WTC11 (cell line): ENCODE measurements at regions not wholly inside any gene's neighbourhood (a gene's known extent, or its start where the extent isn't known, plus 50 kb on each side); places are given as distances from the start of the nearest gene placed in this dataset.

Experiments used
- ATAC-seq: fragments of 200-7000 bp; cut with Tn5 transposase; 2 replicates; pipeline ENCODE4 v1.10.0; 2021; ENCODE audit warnings: mild to moderate bottlenecking, moderate library complexity
- CTCF ChIA-PET: fragments of 300-600 bp; sonication (Branson Sonifier 250); formaldehyde crosslinking; loops from one replicate; lab custom pipeline; 2021; ENCODE audit warnings: antibody characterized with exemption; lab: Charles Lee
- POLR2A ChIA-PET: fragments of 350-600 bp; sonication (Branson Sonifier 250); formaldehyde crosslinking; loops from one replicate; lab custom pipeline; 2021; ENCODE audit warnings: antibody characterized with exemption; lab: Charles Lee
- DNase-seq: peaks from one replicate; pipeline ENCODE4 v3.0.0; 2021; ENCODE audit warnings: low spot score
- H3K27ac Mint-ChIP-seq: 2 replicates; pipeline ENCODE4 v1.8.0; 2021; ENCODE audit warnings: mixed read lengths
- H3K27me3 Mint-ChIP-seq: 2 replicates; pipeline ENCODE4 v1.8.0; 2021; ENCODE audit warnings: low read depth, mild to moderate bottlenecking, moderate library complexity, mixed read lengths
- H3K36me3 Mint-ChIP-seq: 2 replicates; pipeline ENCODE4 v1.8.0; 2021; ENCODE audit warnings: mixed read lengths
- H3K4me1 Mint-ChIP-seq: 2 replicates; pipeline ENCODE4 v1.8.0; 2022; ENCODE audit warnings: mixed read lengths
- H3K4me3 Mint-ChIP-seq: 2 replicates; pipeline ENCODE4 v1.8.0; 2021; ENCODE audit warnings: mild to moderate bottlenecking, moderate library complexity, mixed read lengths
- H3K9me3 Mint-ChIP-seq: 2 replicates; pipeline ENCODE4 v1.8.0; 2021; ENCODE audit warnings: mixed read lengths
- ATF2 ChIP-seq: sonication (generic); formaldehyde crosslinking; IDR thresholded peaks from 2 replicates; pipeline ENCODE4 v1.8.1; 2022; ENCODE audit warnings: low read depth, missing genetic modification reagents, borderline replicate concordance
- CTCF ChIP-seq: fragments of 200-600 bp; IDR thresholded peaks from 2 replicates; pipeline ENCODE4 v1.8.0; 2022; ENCODE audit warnings: antibody characterized with exemption
- ETV6 ChIP-seq: sonication (generic); formaldehyde crosslinking; IDR thresholded peaks from 2 replicates; pipeline ENCODE4 v1.8.1; 2022; ENCODE audit warnings: mild to moderate bottlenecking, missing genetic modification reagents
- FOXJ3 ChIP-seq: sonication (generic); formaldehyde crosslinking; IDR thresholded peaks from 2 replicates; pipeline ENCODE4 v1.9.0; 2021; ENCODE audit warnings: missing genetic modification reagents, mild to moderate bottlenecking, borderline replicate concordance
- GTF2I ChIP-seq: fragments of 250-450 bp; sonication (Bioruptor Pico); conservative IDR thresholded peaks from 2 replicates; pipeline ENCODE4 v1.4.0; 2021; ENCODE audit warnings: mild to moderate bottlenecking
- KAT7 ChIP-seq: sonication (generic); formaldehyde crosslinking; IDR thresholded peaks from 2 replicates; pipeline ENCODE4 v1.8.1; 2023; ENCODE audit warnings: missing genetic modification reagents, mild to moderate bottlenecking, borderline replicate concordance
- MXD4 ChIP-seq: fragments of 250-450 bp; sonication (Bioruptor Pico); IDR thresholded peaks from 2 replicates; pipeline ENCODE4 v1.8.0; 2021; ENCODE audit warnings: mild to moderate bottlenecking, moderate library complexity, borderline replicate concordance
- NFATC4 ChIP-seq: fragments of 250-450 bp; sonication (Bioruptor Pico); IDR thresholded peaks from 2 replicates; pipeline ENCODE4 v1.9.0; 2021; ENCODE audit warnings: mild to moderate bottlenecking
- NFYB ChIP-seq: sonication (generic); formaldehyde crosslinking; conservative IDR thresholded peaks from 2 replicates; pipeline ENCODE4 v1.8.0; 2022; ENCODE audit warnings: low read depth, missing genetic modification reagents
- NR2C2 ChIP-seq: sonication (generic); formaldehyde crosslinking; IDR thresholded peaks from 2 replicates; pipeline ENCODE4 v1.8.0; 2022; ENCODE audit warnings: mild to moderate bottlenecking, missing genetic modification reagents
- RORB ChIP-seq: fragments of 250-450 bp; sonication (Bioruptor Pico); IDR thresholded peaks from 2 replicates; pipeline ENCODE4 v1.9.0; 2021; ENCODE audit warnings: mild to moderate bottlenecking
- SP1 ChIP-seq: sonication (generic); formaldehyde crosslinking; conservative IDR thresholded peaks from 2 replicates; pipeline ENCODE4 v1.8.1; 2022; ENCODE audit warnings: missing genetic modification reagents
- TEAD4 ChIP-seq: sonication (generic); formaldehyde crosslinking; IDR thresholded peaks from 2 replicates; pipeline ENCODE4 v1.8.0; 2022; ENCODE audit warnings: mild to moderate bottlenecking, missing genetic modification reagents
- TP53 ChIP-seq: sonication (generic); formaldehyde crosslinking; IDR thresholded peaks from 2 replicates; pipeline ENCODE4 v1.8.1; 2023; ENCODE audit warnings: mild to moderate bottlenecking, missing genetic modification reagents
- ZBTB21 ChIP-seq: sonication (generic); formaldehyde crosslinking; IDR thresholded peaks from 2 replicates; pipeline ENCODE4 v1.8.1; 2023; ENCODE audit warnings: mild to moderate bottlenecking, missing genetic modification reagents, borderline replicate concordance
- ZNF396 ChIP-seq: fragments of 250-450 bp; sonication (Bioruptor Pico); IDR thresholded peaks from 2 replicates; pipeline ENCODE4 v1.8.0; 2021; ENCODE audit warnings: mild to moderate bottlenecking, moderate library complexity, borderline replicate concordance
- ZNF423 ChIP-seq: fragments of 250-450 bp; sonication (Bioruptor Pico); IDR thresholded peaks from 2 replicates; pipeline ENCODE4 v2.1.2; 2022; ENCODE audit warnings: mild to moderate bottlenecking, moderate library complexity
- ZNF425 ChIP-seq: fragments of 250-450 bp; sonication (Bioruptor Pico); conservative IDR thresholded peaks from 2 replicates; pipeline ENCODE4 v1.9.0; 2021; ENCODE audit warnings: mild to moderate bottlenecking
- ZSCAN18 ChIP-seq: fragments of 250-450 bp; sonication (Bioruptor Pico); IDR thresholded peaks from 2 replicates; pipeline ENCODE4 v2.1.2; 2022; ENCODE audit warnings: mild to moderate bottlenecking, moderate library complexity

GRCh38 chr6:156311291-156311690 lies 465.9 kb upstream of the ARID1B start:
- ChIA-PET POLR2A (no interaction called here), CTCF (no interaction called here)
- Mint-ChIP-seq H3K36me3 (no peaks in the 10 kb centered on the region), H3K4me3 (no peak overlapping the region), H3K27me3 (no peaks in the 10 kb centered on the region), H3K4me1 (peaks cover 20% of the 10 kb centered on the region), H3K27ac (no peak overlapping the region), H3K9me3 (peaks cover 24% of the 10 kb centered on the region)
- TF ChIP-seq ZSCAN18 (CRISPR knock-in tag) (no peak), MXD4 (CRISPR knock-in tag) (no peak), NR2C2 (no peak), TP53 (CRISPR knock-in tag) (no peak), ZNF396 (CRISPR knock-in tag) (no peak), RORB (no peak), GTF2I (CRISPR knock-in tag) (no peak), ZNF423 (CRISPR knock-in tag) (no peak), TEAD4 (CRISPR knock-in tag) (no peak), KAT7 (CRISPR knock-in tag) (no peak)
- DNase-seq (no peak), ATAC-seq (no peak)

GRCh38 chr6:156310701-156311100 lies 466.5 kb upstream of the ARID1B start:
- no peaks in the 10 kb centered on the region for H3K27me3 Mint-ChIP-seq
- H3K27ac Mint-ChIP-seq, result no peak overlapping the region
- H3K4me3 Mint-ChIP-seq, result no peak overlapping the region
- ATAC-seq, result no peak
- H3K36me3 Mint-ChIP-seq, result no peaks in the 10 kb centered on the region
- POLR2A ChIA-PET, result no interaction called here
- peaks cover 20% of the 10 kb centered on the region for H3K4me1 Mint-ChIP-seq
- peaks cover 24% of the 10 kb centered on the region for H3K9me3 Mint-ChIP-seq
- CTCF ChIA-PET, result no interaction called here
- TF ChIP-seq CTCF, result no peak
- TF ChIP-seq ZBTB21, result no peak
- TF ChIP-seq NFATC4, result no peak
- TF ChIP-seq ZNF425 (CRISPR knock-in tag), result no peak
- no peak for TF ChIP-seq ATF2 (CRISPR knock-in tag)
- TF ChIP-seq SP1 (CRISPR knock-in tag), result no peak
- no peak for TF ChIP-seq ETV6 (CRISPR knock-in tag)
- TF ChIP-seq NR2C2, result no peak
- TF ChIP-seq KAT7 (CRISPR knock-in tag), result no peak
- DNase-seq, result no peak

- H3K27me3 Mint-ChIP-seq, result no peaks in the 10 kb centered on the region
- CTCF ChIA-PET, result interaction anchor here (0.8 kb wide), 1 partner anchor 51 kb away, joined by 3 read pairs; no protein-coding TSS in a partner anchor
Observed at GRCh38 chr6:156309017-156309416, 468.2 kb upstream of the ARID1B start.

More at GRCh38 chr6:156309017-156309416, 468.2 kb upstream of the ARID1B start:
- H3K36me3 Mint-ChIP-seq, result no peaks in the 10 kb centered on the region
- TF ChIP-seq FOXJ3 (CRISPR knock-in tag) (no peak), NFYB (CRISPR knock-in tag) (no peak)
- TF ChIP-seq, all 79 proteins: peak for 0
- Mint-ChIP-seq H3K4me3 (no peak overlapping the region), H3K4me1 (peaks cover 18% of the 10 kb centered on the region), H3K27ac (no peak overlapping the region), H3K9me3 (peaks cover 24% of the 10 kb centered on the region)
- DNase-seq (no peak), ATAC-seq (no peak)
- POLR2A ChIA-PET, result no interaction called here
